Keratinocyte (primary cell): ENCODE measurements at regions not wholly inside any gene's neighbourhood (a gene's known extent, or its start where the extent isn't known, plus 50 kb on each side); places are given as distances from the start of the nearest gene placed in this dataset.

Experiments
- DNase-seq: peaks from one replicate; pipeline ENCODE4 v3.0.0-alpha.2; 2011; ENCODE audit warnings: low read depth, missing footprints, low spot score
- FAIRE-seq: peaks from 2 replicates; lab custom pipeline; 2011; peaks lifted over from hg19 to GRCh38; lab: Jason Lieb, UNC
- H2AFZ ChIP-seq: 2 replicates; pipeline ENCODE4 v1.6.0; 2012; ENCODE audit warnings: low read length, control low read depth, inconsistent platforms; ENCODE audit not compliant: control insufficient read depth
- H3K27ac ChIP-seq: 2 replicates; pipeline ENCODE4 v1.5.1; 2011; ENCODE audit warnings: low read length; ENCODE audit not compliant: control insufficient read depth, insufficient read depth
- H3K27me3 ChIP-seq: 3 replicates; pipeline ENCODE4 v1.6.0; 2011; ENCODE audit warnings: low read length; ENCODE audit not compliant: control insufficient read depth, insufficient read depth; ENCODE audit errors: extremely low read depth
- H3K36me3 ChIP-seq, 2 experiments: 2 replicates in 1 of 2; 3 replicates in 1 of 2; pipeline ENCODE4 v1.5.1; 2011; ENCODE audit warnings: low read length in 2 of 2, mild to moderate bottlenecking in 1 of 2; ENCODE audit not compliant: control insufficient read depth in 2 of 2, insufficient read depth in 2 of 2; ENCODE audit errors: extremely low read depth in 1 of 2
- H3K4me1 ChIP-seq: 3 replicates; pipeline ENCODE4 v1.5.1; 2011; ENCODE audit warnings: low read length; ENCODE audit not compliant: control insufficient read depth, insufficient read depth; ENCODE audit errors: extremely low read depth
- H3K4me2 ChIP-seq: 3 replicates; pipeline ENCODE4 v1.6.0; 2011; ENCODE audit warnings: low read depth, low read length; ENCODE audit not compliant: control insufficient read depth, insufficient read depth; ENCODE audit errors: extremely low read depth
- H3K4me3 ChIP-seq, 3 experiments: fragments of 200-600 bp in 1 of 3; sonication (generic) in 1 of 3; 2 replicates in 2 of 3; 3 replicates in 1 of 3; pipeline ENCODE4 v1.5.1; 2011 to 2016; ENCODE audit warnings: low read length in 3 of 3, mild to moderate bottlenecking in 3 of 3, control low read depth in 2 of 3, inconsistent platforms in 1 of 3, low read depth in 1 of 3, mixed read lengths in 1 of 3, mixed run types in 1 of 3, moderate library complexity in 1 of 3; ENCODE audit not compliant: control insufficient read depth in 2 of 3, insufficient read depth in 2 of 3; ENCODE audit errors: extremely low read depth in 1 of 3
- H3K79me2 ChIP-seq: 2 replicates; pipeline ENCODE4 v1.6.0; 2012; ENCODE audit warnings: low read length; ENCODE audit not compliant: control insufficient read depth, insufficient read depth
- H3K9ac ChIP-seq: 3 replicates; pipeline ENCODE4 v1.6.0; 2011; ENCODE audit warnings: low read length; ENCODE audit not compliant: control insufficient read depth, insufficient read depth; ENCODE audit errors: extremely low read depth
- H3K9me1 ChIP-seq: 3 replicates; pipeline ENCODE4 v1.6.0; 2011; ENCODE audit warnings: low read length; ENCODE audit not compliant: control insufficient read depth, insufficient read depth; ENCODE audit errors: extremely low read depth
- H3K9me3 ChIP-seq: 2 replicates; pipeline ENCODE4 v1.5.1; 2012; ENCODE audit warnings: low read depth, low read length; ENCODE audit not compliant: control insufficient read depth
- H4K20me1 ChIP-seq: 3 replicates; pipeline ENCODE4 v1.6.0; 2011; ENCODE audit warnings: low read length; ENCODE audit not compliant: control insufficient read depth, insufficient read depth; ENCODE audit errors: extremely low read depth
- EZH2 ChIP-seq: IDR thresholded peaks from one replicate; pipeline ENCODE4 v1.6.1; 2012; ENCODE audit warnings: inconsistent platforms, mild to moderate bottlenecking, low read length, moderate library complexity
- dilution Hi-C: fragments of 300-500 bp; cut with MboI; formaldehyde crosslinking; loops from one replicate; pipeline ENCODE4 v1.7.0; 2020; ENCODE audit warnings: low sequenced_read_pairs; ENCODE audit not compliant: extremely low pct_ligation_motif_present
- TF ChIP-seq, protein P1 (sequence below), 3 experiments: IDR thresholded peaks in 1 of 3; conservative IDR thresholded peaks in 1 of 3; optimal IDR thresholded peaks in 1 of 3; 2 replicates in 2 of 3; 3 replicates in 1 of 3; pipeline versions ENCODE3 to v1.5.1; 2011; ENCODE audit warnings: low read length in 3 of 3, mild to moderate bottlenecking in 3 of 3, moderate library complexity in 2 of 3, control low read depth in 1 of 3, inconsistent platforms in 1 of 3; ENCODE audit not compliant: insufficient read depth in 2 of 3; ENCODE audit errors: extremely low read depth in 1 of 3

- TF ChIP-seq, protein P1, sequence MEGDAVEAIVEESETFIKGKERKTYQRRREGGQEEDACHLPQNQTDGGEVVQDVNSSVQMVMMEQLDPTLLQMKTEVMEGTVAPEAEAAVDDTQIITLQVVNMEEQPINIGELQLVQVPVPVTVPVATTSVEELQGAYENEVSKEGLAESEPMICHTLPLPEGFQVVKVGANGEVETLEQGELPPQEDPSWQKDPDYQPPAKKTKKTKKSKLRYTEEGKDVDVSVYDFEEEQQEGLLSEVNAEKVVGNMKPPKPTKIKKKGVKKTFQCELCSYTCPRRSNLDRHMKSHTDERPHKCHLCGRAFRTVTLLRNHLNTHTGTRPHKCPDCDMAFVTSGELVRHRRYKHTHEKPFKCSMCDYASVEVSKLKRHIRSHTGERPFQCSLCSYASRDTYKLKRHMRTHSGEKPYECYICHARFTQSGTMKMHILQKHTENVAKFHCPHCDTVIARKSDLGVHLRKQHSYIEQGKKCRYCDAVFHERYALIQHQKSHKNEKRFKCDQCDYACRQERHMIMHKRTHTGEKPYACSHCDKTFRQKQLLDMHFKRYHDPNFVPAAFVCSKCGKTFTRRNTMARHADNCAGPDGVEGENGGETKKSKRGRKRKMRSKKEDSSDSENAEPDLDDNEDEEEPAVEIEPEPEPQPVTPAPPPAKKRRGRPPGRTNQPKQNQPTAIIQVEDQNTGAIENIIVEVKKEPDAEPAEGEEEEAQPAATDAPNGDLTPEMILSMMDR (optimal IDR thresholded peaks at IDR 0.05 in 1 of 3, IDR thresholded peaks at IDR 0.05 in 1 of 3, conservative IDR thresholded peaks at IDR 0.05 in 1 of 3; ENCODE audit: extremely low read depth in 1 of 3, insufficient read depth in 2 of 3, low read length in 3 of 3): no peak
- no peak for TF ChIP-seq EZH2
- no peaks in the 10 kb centered on the region for H3K9me3 ChIP-seq
- no peak for DNase-seq
- H3K27ac ChIP-seq: no peak overlapping the region
- H3K9ac ChIP-seq: no peak overlapping the region
- no peaks in the 10 kb centered on the region for H3K4me1 ChIP-seq
- H2AFZ ChIP-seq: no peak overlapping the region
- H3K9me1 ChIP-seq: no peaks in the 10 kb centered on the region
- no peaks in the 10 kb centered on the region for H3K27me3 ChIP-seq
- H3K4me2 ChIP-seq: no peak overlapping the region
- no peaks in the 10 kb centered on the region for H4K20me1 ChIP-seq
- FAIRE-seq: no peak
- dilution Hi-C loops: no loop called here
- no peak overlapping the region for H3K4me3 ChIP-seq
- no peaks in the 10 kb centered on the region for H3K79me2 ChIP-seq
- no peaks in the 10 kb centered on the region for H3K36me3 ChIP-seq
These were observed 498.8 kb downstream of the TMEM135 start for GRCh38 chr11:87536565-87536964.

GRCh38 chr11:87536016-87536415 lies 498.3 kb downstream of the TMEM135 start:
- dilution Hi-C loops: no loop called here
- DNase-seq (no peak), FAIRE-seq (no peak)
- H3K27me3 ChIP-seq: no peaks in the 10 kb centered on the region
- no peak overlapping the region for H3K4me3 ChIP-seq
- TF ChIP-seq, protein P1 (optimal IDR thresholded peaks at IDR 0.05 in 1 of 3, IDR thresholded peaks at IDR 0.05 in 1 of 3, conservative IDR thresholded peaks at IDR 0.05 in 1 of 3; ENCODE audit: extremely low read depth in 1 of 3, insufficient read depth in 2 of 3, low read length in 3 of 3): no peak
- TF ChIP-seq EZH2: no peak
- no peaks in the 10 kb centered on the region for H3K9me1 ChIP-seq
- no peaks in the 10 kb centered on the region for H3K36me3 ChIP-seq
- H3K9me3 ChIP-seq: no peaks in the 10 kb centered on the region
- no peak overlapping the region for H3K4me2 ChIP-seq
- H3K27ac ChIP-seq: no peak overlapping the region
- H4K20me1 ChIP-seq: no peaks in the 10 kb centered on the region
- no peak overlapping the region for H2AFZ ChIP-seq
- no peaks in the 10 kb centered on the region for H3K4me1 ChIP-seq
- H3K79me2 ChIP-seq: no peaks in the 10 kb centered on the region
- H3K9ac ChIP-seq: no peak overlapping the region
